Thyroid gland (tissue), 4 donors: ENCODE measurements at regions not wholly inside any gene's neighbourhood (a gene's known extent, or its start where the extent isn't known, plus 50 kb on each side); places are given as distances from the start of the nearest gene placed in this dataset.

Source experiments
- POLR2A ChIP-seq, 2 donors: fragments of 450-650 bp; IDR thresholded peaks; one replicate each; pipeline ENCODE4 v1.6.1; 2017; ENCODE audit warnings: antibody characterized with exemption in 2 of 2, mild to moderate bottlenecking in 2 of 2, moderate library complexity in 1 of 2
- TF ChIP-seq, protein P1 (sequence below), 6 experiments: fragments of 200-600 bp in 3 of 6; fragments of 450-650 bp in 3 of 6; sonication (generic) in 3 of 6; IDR thresholded peaks; one replicate each; pipeline ENCODE4 v1.5.1; 2016 to 2019; ENCODE audit warnings: antibody characterized with exemption in 6 of 6, mild to moderate bottlenecking in 2 of 6, inconsistent platforms in 1 of 6, moderate library complexity in 1 of 6

DNA sequence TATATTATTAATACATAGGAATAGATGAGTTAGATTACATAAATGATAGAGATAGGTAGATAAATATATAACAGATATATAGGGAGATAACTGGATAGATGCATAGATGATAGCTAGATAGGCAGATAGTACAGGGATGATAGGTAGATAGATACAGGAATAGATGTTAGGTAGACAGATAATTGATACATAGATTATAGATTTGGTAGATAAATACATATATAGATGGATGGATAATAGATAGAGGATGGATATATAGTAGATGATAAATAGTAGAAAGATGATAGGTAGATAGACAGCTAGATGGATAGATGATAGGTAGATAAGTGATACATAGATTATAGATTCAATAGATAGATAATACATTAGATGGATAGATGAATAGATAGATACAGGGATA is 283.6 kb downstream of the SHOX start:
- TF ChIP-seq, protein P1, sequence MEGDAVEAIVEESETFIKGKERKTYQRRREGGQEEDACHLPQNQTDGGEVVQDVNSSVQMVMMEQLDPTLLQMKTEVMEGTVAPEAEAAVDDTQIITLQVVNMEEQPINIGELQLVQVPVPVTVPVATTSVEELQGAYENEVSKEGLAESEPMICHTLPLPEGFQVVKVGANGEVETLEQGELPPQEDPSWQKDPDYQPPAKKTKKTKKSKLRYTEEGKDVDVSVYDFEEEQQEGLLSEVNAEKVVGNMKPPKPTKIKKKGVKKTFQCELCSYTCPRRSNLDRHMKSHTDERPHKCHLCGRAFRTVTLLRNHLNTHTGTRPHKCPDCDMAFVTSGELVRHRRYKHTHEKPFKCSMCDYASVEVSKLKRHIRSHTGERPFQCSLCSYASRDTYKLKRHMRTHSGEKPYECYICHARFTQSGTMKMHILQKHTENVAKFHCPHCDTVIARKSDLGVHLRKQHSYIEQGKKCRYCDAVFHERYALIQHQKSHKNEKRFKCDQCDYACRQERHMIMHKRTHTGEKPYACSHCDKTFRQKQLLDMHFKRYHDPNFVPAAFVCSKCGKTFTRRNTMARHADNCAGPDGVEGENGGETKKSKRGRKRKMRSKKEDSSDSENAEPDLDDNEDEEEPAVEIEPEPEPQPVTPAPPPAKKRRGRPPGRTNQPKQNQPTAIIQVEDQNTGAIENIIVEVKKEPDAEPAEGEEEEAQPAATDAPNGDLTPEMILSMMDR (IDR thresholded peaks at IDR 0.05) = no peak
- no peak for TF ChIP-seq POLR2A (IDR thresholded peaks at IDR 0.05)
